ENCODE measurements at regions not wholly inside any gene's neighbourhood (a gene's known extent, or its start where the extent isn't known, plus 50 kb on each side); places are given as distances from the start of the nearest gene placed in this dataset.

DNA sequence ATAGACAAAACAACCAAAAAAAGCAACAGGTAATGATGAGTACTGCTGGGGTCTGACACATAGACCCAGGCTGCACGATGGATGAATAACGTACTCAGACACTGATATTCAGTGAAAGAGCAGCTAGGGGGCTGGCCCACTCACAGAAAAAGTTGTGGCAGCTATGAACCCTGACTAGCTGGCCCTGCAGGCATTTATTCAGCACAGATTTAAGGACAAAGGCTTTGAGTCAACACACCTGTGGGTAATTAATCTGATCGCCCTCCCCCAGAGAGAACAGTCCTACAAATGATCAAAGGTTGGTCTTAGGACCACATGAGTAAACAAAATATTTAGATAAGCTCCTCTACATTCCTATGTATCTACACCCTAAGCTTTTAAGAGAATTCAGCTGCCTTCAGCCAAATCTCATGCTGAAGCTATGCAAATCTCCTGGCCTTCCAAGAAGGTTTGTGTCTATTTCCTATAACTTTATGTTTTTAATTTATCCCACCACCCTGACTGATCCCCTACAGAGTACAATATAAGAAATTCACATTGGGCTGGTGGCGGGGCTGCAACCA lies 81.7 kb upstream of the NXT1 start:
- ChIA-PET POLR2A (no interaction called here), CTCF (interaction anchor here (0.6 to 1.8 kb wide), 4 partner anchors 10 to 559 kb away, joined by 3 to 7 read pairs (median 4); no protein-coding TSS in a partner anchor)
- TF ChIP-seq CTCF (IDR thresholded peaks at IDR 0.05; ENCODE audit: extremely low read depth in 1 of 2, insufficient read depth in 1 of 2, low read depth in 1 of 2, low read length in 2 of 2) = no peak
- no peak for FAIRE-seq
- H4K20me1 ChIP-seq (replicated peaks; ENCODE audit: control insufficient read depth, extremely low read depth, insufficient read depth, low read length) = no peaks in the 10 kb centered on the region
- H3K4me2 ChIP-seq (ENCODE audit: insufficient read depth, low read length) = no peak overlapping the region
- H3K9ac ChIP-seq (replicated peaks; ENCODE audit: extremely low read depth, insufficient read depth, low read length) = no peak overlapping the region
- dilution Hi-C loops (cut with MboI; ENCODE audit: extremely low pct_ligation_motif_present, low sequenced_read_pairs) = no loop called here
- H3K36me3 ChIP-seq (ENCODE audit: control insufficient read depth in 2 of 2, extremely low read depth in 1 of 2, insufficient read depth in 2 of 2, low read length in 2 of 2) = no peaks in the 10 kb centered on the region
- H3K27me3 ChIP-seq (ENCODE audit: control insufficient read depth in 2 of 2, insufficient read depth in 2 of 2, low read length in 2 of 2) = no peaks in the 10 kb centered on the region
- H3K9me3 ChIP-seq (replicated peaks; ENCODE audit: control insufficient read depth, insufficient read depth, low read length) = no peaks in the 10 kb centered on the region
- no peak for DNase-seq (ENCODE audit: low read depth, low spot score)
- no peaks in the 10 kb centered on the region for H3K9me1 ChIP-seq (replicated peaks; ENCODE audit: control insufficient read depth, extremely low read depth, insufficient read depth, low read length)
- no peak overlapping the region for H3K27ac ChIP-seq (ENCODE audit: insufficient read depth, low read depth, low read length)
- peaks cover 17% of the 10 kb centered on the region for H3K4me1 ChIP-seq (ENCODE audit: control insufficient read depth, extremely low read depth, insufficient read depth, low read length)
- H2AFZ ChIP-seq (ENCODE audit: low read depth, low read length) = no peak overlapping the region
- no peaks in the 10 kb centered on the region for H3K79me2 ChIP-seq (ENCODE audit: control insufficient read depth, insufficient read depth, low read length)
- no peak overlapping the region for H3K4me3 ChIP-seq (replicated peaks in 1 of 3; ENCODE audit: insufficient read depth in 1 of 3, low read depth in 1 of 3, low read length in 3 of 3)
- BruUV-seq (replicated peaks) = no TSS peak
- intact Hi-C loops (cut with micrococcal nuclease) = no loop called here

- TF ChIP-seq EZH2 (IDR thresholded peaks at IDR 0.05; ENCODE audit: borderline replicate concordance, low read depth, low read length, severe bottlenecking) (no peak), FOS (IDR thresholded peaks at IDR 0.05; ENCODE audit: borderline replicate concordance, insufficient read depth, low read length) (no peak)
- no peak for FAIRE-seq
- BruUV-seq (replicated peaks) = no TSS peak
- Histone ChIP-seq H3K36me3 (ENCODE audit: control insufficient read depth in 2 of 2, extremely low read depth in 1 of 2, insufficient read depth in 2 of 2, low read length in 2 of 2) (no peaks in the 10 kb centered on the region), H3K9ac (replicated peaks; ENCODE audit: extremely low read depth, insufficient read depth, low read length) (no peak overlapping the region), H3K4me3 (replicated peaks in 1 of 3; ENCODE audit: insufficient read depth in 1 of 3, low read depth in 1 of 3, low read length in 3 of 3) (no peak overlapping the region), H3K9me3 (replicated peaks; ENCODE audit: control insufficient read depth, insufficient read depth, low read length) (no peaks in the 10 kb centered on the region), H3K4me1 (ENCODE audit: control insufficient read depth, extremely low read depth, insufficient read depth, low read length) (peaks cover 17% of the 10 kb centered on the region), H4K20me1 (replicated peaks; ENCODE audit: control insufficient read depth, extremely low read depth, insufficient read depth, low read length) (no peaks in the 10 kb centered on the region), H3K9me1 (replicated peaks; ENCODE audit: control insufficient read depth, extremely low read depth, insufficient read depth, low read length) (no peaks in the 10 kb centered on the region), H3K4me2 (ENCODE audit: insufficient read depth, low read length) (no peak overlapping the region), H3K27me3 (ENCODE audit: control insufficient read depth in 2 of 2, insufficient read depth in 2 of 2, low read length in 2 of 2) (no peaks in the 10 kb centered on the region), H3K27ac (ENCODE audit: insufficient read depth, low read depth, low read length) (no peak overlapping the region), H2AFZ (ENCODE audit: low read depth, low read length) (no peak overlapping the region), H3K79me2 (ENCODE audit: control insufficient read depth, insufficient read depth, low read length) (no peaks in the 10 kb centered on the region)
- ChIA-PET POLR2A (no interaction called here), CTCF (interaction anchor here (1.8 kb wide), 1 partner anchor 72 kb away, joined by 6 read pairs; no protein-coding TSS in a partner anchor)
- intact Hi-C loops (cut with micrococcal nuclease) (no loop called here), dilution Hi-C loops (cut with MboI; ENCODE audit: extremely low pct_ligation_motif_present, low sequenced_read_pairs) (no loop called here)
- no peak for DNase-seq (ENCODE audit: low read depth, low spot score)
Measured at GRCh38 chr20:23267909-23268308, 82.7 kb upstream of the NXT1 start.

Data from endothelial cell of umbilical vein (primary cell).